Trophoblast cell (in vitro differentiated cells and primary cell): ENCODE measurements at regions not wholly inside any gene's neighbourhood (a gene's known extent, or its start where the extent isn't known, plus 50 kb on each side); places are given as distances from the start of the nearest gene placed in this dataset.

Experiments used
- DNase-seq, 2 donors: peaks; one replicate each; pipeline ENCODE4 v3.0.0-alpha.2; 2016
- H2AFZ ChIP-seq: 2 replicates; pipeline ENCODE4 v1.6.1; 2013; ENCODE audit warnings: low read length, moderate library complexity, mild to moderate bottlenecking; ENCODE audit not compliant: insufficient read depth, poor library complexity
- H2AK5ac ChIP-seq: 2 replicates; pipeline ENCODE4 v1.6.1; 2013; ENCODE audit warnings: mild to moderate bottlenecking, low read length
- H2BK120ac ChIP-seq: 2 replicates; pipeline ENCODE4 v1.6.1; 2013; ENCODE audit warnings: low read length, mild to moderate bottlenecking, moderate library complexity; ENCODE audit not compliant: insufficient read depth, poor library complexity
- H2BK12ac ChIP-seq: 2 replicates; pipeline ENCODE4 v1.6.1; 2013; ENCODE audit warnings: mild to moderate bottlenecking, low read length, moderate library complexity
- H2BK5ac ChIP-seq: 2 replicates; pipeline ENCODE4 v1.6.1; 2013; ENCODE audit warnings: low read length, low read depth, moderate library complexity, mild to moderate bottlenecking; ENCODE audit not compliant: poor library complexity
- H3K14ac ChIP-seq: 2 replicates; pipeline ENCODE4 v1.6.1; 2013; ENCODE audit warnings: mild to moderate bottlenecking, low read length
- H3K18ac ChIP-seq: 2 replicates; pipeline ENCODE4 v1.6.1; 2013; ENCODE audit warnings: mild to moderate bottlenecking, low read length
- H3K23ac ChIP-seq: 2 replicates; pipeline ENCODE4 v1.6.1; 2013; ENCODE audit warnings: low read length
- H3K27ac ChIP-seq: 2 replicates; pipeline ENCODE4 v1.5.1; 2013; ENCODE audit warnings: low read depth, mild to moderate bottlenecking, inconsistent platforms, low read length, moderate library complexity
- H3K27me3 ChIP-seq: 2 replicates; pipeline ENCODE4 v1.6.1; 2013; ENCODE audit warnings: inconsistent platforms, mild to moderate bottlenecking, low read length, moderate library complexity; ENCODE audit not compliant: insufficient read depth
- H3K36me3 ChIP-seq, 2 experiments: 1 replicate in 1 of 2; 2 replicates in 1 of 2; pipeline ENCODE4 v1.6.1; 2013; ENCODE audit warnings: low read length in 2 of 2, mild to moderate bottlenecking in 2 of 2, moderate library complexity in 1 of 2; ENCODE audit not compliant: insufficient read depth in 2 of 2, control insufficient read depth in 1 of 2
- H3K4ac ChIP-seq: 2 replicates; pipeline ENCODE4 v1.6.1; 2013; ENCODE audit warnings: low read depth, mild to moderate bottlenecking, low read length, moderate library complexity
- H3K4me1 ChIP-seq, 2 experiments: 1 replicate in 1 of 2; 2 replicates in 1 of 2; pipeline ENCODE4 v1.6.1; 2013; ENCODE audit warnings: low read length in 2 of 2, mild to moderate bottlenecking in 2 of 2, moderate library complexity in 1 of 2; ENCODE audit not compliant: insufficient read depth in 2 of 2, control insufficient read depth in 1 of 2
- H3K4me2 ChIP-seq: 2 replicates; pipeline ENCODE4 v1.6.1; 2013; ENCODE audit warnings: inconsistent platforms, mild to moderate bottlenecking, low read length, moderate library complexity
- H3K4me3 ChIP-seq: 2 replicates; pipeline ENCODE4 v1.5.1; 2013; ENCODE audit warnings: mild to moderate bottlenecking, low read depth, low read length, inconsistent platforms
- H3K79me1 ChIP-seq: one replicate; pipeline ENCODE4 v1.6.1; 2013; ENCODE audit warnings: low read length
- H3K79me2 ChIP-seq: 2 replicates; pipeline ENCODE4 v1.6.1; 2013; ENCODE audit warnings: low read length, mild to moderate bottlenecking; ENCODE audit not compliant: control insufficient read depth, insufficient read depth, poor library complexity
- H3K9ac ChIP-seq: 2 replicates; pipeline ENCODE4 v1.6.1; 2013; ENCODE audit warnings: mild to moderate bottlenecking, low read length
- H3K9me3 ChIP-seq: 2 replicates; pipeline ENCODE4 v1.6.1; 2013; ENCODE audit warnings: low read depth, mild to moderate bottlenecking, control low read depth, inconsistent platforms, low read length; ENCODE audit not compliant: insufficient read depth
- H4K12ac ChIP-seq: 2 replicates; pipeline ENCODE4 v1.6.1; 2013; ENCODE audit warnings: low read depth, mild to moderate bottlenecking, low read length, moderate library complexity
- H4K8ac ChIP-seq: 2 replicates; pipeline ENCODE4 v1.6.1; 2013; ENCODE audit warnings: low read depth, mild to moderate bottlenecking, low read length, moderate library complexity
- H4K91ac ChIP-seq: one replicate; pipeline ENCODE4 v1.6.1; 2013; ENCODE audit warnings: low read depth, mild to moderate bottlenecking, low read length, moderate library complexity
- WGBS: extraction: QIAGEN DNeasy Blood & Tissue Kit; methylation state at CpG from one replicate; pipeline ENCODE4 v1.1.7; 2013; ENCODE audit warnings: missing lambda C conversion rate; ENCODE audit not compliant: insufficient read length, insufficient coverage; ENCODE audit errors: extremely low coverage; 5-methylcytosine and 5-hydroxymethylcytosine counted together

DNA sequence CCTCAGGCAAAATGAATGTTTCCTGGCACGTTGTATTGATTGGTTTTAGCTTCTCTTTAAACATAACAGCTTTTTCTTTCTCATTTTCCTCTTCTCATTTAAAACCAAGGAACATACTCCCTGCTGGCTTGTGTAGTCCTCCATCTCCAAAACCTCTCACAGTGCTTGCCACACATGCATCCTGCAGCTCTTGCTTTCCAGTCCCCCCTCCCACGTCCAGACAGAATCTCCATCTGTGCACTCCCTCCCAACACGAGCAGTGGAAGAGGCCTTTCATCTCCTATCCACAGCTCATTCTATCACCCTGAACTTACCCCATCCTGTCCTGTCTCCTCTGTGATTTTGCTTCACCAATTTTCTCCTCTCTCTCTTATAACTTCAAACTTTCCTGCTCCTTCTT lies 99.6 kb upstream of the THSD7B start:
- H3K79me1 ChIP-seq: no peaks in the 10 kb centered on the region
- DNase-seq: no peak
- no CpG with 5 or more reads among the region's 3 CpGs for WGBS
- no peak overlapping the region for H3K4me2 ChIP-seq
- H2AFZ ChIP-seq: no peak overlapping the region
- H3K18ac ChIP-seq: no peak overlapping the region
- H3K36me3 ChIP-seq: no peaks in the 10 kb centered on the region
- H2BK5ac ChIP-seq: no peak overlapping the region
- no peak overlapping the region for H4K91ac ChIP-seq
- no peak overlapping the region for H3K27ac ChIP-seq
- no peak overlapping the region for H3K4me3 ChIP-seq
- peak overlapping the region; percentile 22 for H3K9ac ChIP-seq
- H3K14ac ChIP-seq: no peak overlapping the region
- H3K9me3 ChIP-seq: no peaks in the 10 kb centered on the region
- no peak overlapping the region for H2BK120ac ChIP-seq
- no peak overlapping the region for H4K8ac ChIP-seq
- no peak overlapping the region for H3K4ac ChIP-seq
- H3K79me2 ChIP-seq: no peaks in the 10 kb centered on the region
- no peak overlapping the region for H2AK5ac ChIP-seq
- H3K27me3 ChIP-seq: no peaks in the 10 kb centered on the region
- H3K4me1 ChIP-seq: no peaks in the 10 kb centered on the region
- H4K12ac ChIP-seq: no peak overlapping the region
- no peak overlapping the region for H2BK12ac ChIP-seq
- H3K23ac ChIP-seq: peak overlapping the region; percentile 100

DNA sequence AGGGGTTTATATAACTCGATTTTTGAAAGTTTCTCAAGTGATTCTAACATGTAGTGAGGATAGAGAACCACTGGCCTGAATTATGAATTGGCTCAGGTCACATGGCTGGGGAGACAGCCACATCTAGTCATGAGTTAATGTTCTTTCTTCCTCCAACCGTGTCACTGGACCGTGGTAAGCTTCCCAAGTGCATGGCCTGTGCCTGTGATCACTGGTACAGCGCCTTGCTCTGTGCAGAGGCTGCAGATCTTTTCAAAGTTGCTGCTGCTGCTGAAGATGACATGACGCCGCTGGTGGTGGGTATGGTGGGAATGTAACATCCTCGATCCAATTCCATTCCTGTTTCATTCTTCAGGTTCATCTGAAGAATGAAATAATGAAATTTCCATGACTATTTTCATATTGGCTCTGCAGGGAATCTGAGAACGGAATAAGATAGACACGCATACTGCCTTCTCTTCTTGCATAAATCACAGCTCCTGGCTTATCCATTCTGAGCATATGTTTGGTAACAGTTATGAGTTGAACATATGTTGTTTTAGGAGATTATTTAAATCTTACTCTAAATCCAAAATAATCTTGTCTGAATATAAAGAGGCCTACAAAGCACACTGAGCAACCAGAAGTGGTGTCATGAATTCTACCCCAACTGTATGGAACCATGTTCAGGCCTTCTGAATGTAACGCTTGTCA lies 100.5 kb upstream of the THSD7B start:
- H3K27me3 ChIP-seq: no peaks in the 10 kb centered on the region
- H2BK120ac ChIP-seq: no peak overlapping the region
- WGBS: no CpG with 5 or more reads among the region's 10 CpGs

DNA sequence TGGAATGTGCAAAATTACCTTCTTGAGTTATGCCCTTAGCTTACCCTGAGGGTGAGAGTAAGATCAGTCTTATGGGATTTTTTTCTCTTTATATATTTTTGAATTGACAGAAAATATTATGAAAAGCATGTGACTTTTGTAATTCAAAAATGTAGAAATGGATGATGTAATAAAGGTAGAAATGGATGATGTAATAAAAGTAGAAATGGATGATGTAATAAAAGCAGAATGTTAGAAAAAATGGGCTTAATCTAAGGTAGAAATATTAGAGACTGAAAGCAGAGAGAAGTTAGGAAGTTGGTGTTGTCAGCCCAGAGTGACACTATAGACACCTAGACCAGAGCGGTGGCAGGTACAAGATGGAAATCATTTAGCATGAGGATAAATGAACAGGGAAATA lies 107.1 kb upstream of the THSD7B start:
- Histone ChIP-seq H3K4ac (no peak overlapping the region), H3K27ac (no peak overlapping the region), H3K9ac (no peak overlapping the region), H3K18ac (no peak overlapping the region), H3K9me3 (no peaks in the 10 kb centered on the region), H3K4me3 (no peak overlapping the region), H2AK5ac (no peak overlapping the region), H3K23ac (no peak overlapping the region), H2BK12ac (no peak overlapping the region), H2BK120ac (no peak overlapping the region), H3K4me2 (no peak overlapping the region), H2AFZ (no peak overlapping the region), H2BK5ac (no peak overlapping the region), H3K36me3 (no peaks in the 10 kb centered on the region), H4K12ac (no peak overlapping the region), H4K8ac (no peak overlapping the region), H3K4me1 (no peaks in the 10 kb centered on the region), H4K91ac (no peak overlapping the region), H3K79me2 (no peaks in the 10 kb centered on the region), H3K79me1 (no peaks in the 10 kb centered on the region), H3K14ac (no peak overlapping the region), H3K27me3 (no peaks in the 10 kb centered on the region)
- no CpG with 5 or more reads among the region's 1 CpG for WGBS
- DNase-seq: no peak

More for the DNA sequence above, 100.5 kb upstream of the THSD7B start:
- H3K18ac ChIP-seq: no peak overlapping the region
- H2AK5ac ChIP-seq: no peak overlapping the region
- H2AFZ ChIP-seq: no peak overlapping the region
- no peak overlapping the region for H4K12ac ChIP-seq
- no peak overlapping the region for H3K4me2 ChIP-seq
- H3K27ac ChIP-seq: no peak overlapping the region
- H3K4me3 ChIP-seq: no peak overlapping the region
- no peak overlapping the region for H3K4ac ChIP-seq
- H3K79me2 ChIP-seq: no peaks in the 10 kb centered on the region
- H4K8ac ChIP-seq: no peak overlapping the region
- H2BK5ac ChIP-seq: no peak overlapping the region
- H3K14ac ChIP-seq: no peak overlapping the region
- no peak overlapping the region for H3K23ac ChIP-seq
- no peaks in the 10 kb centered on the region for H3K9me3 ChIP-seq
- no peak for DNase-seq
- H2BK12ac ChIP-seq: no peak overlapping the region
- no peak overlapping the region for H3K9ac ChIP-seq
- no peaks in the 10 kb centered on the region for H3K4me1 ChIP-seq
- H3K79me1 ChIP-seq: no peaks in the 10 kb centered on the region
- no peaks in the 10 kb centered on the region for H3K36me3 ChIP-seq
- H4K91ac ChIP-seq: no peak overlapping the region

DNA sequence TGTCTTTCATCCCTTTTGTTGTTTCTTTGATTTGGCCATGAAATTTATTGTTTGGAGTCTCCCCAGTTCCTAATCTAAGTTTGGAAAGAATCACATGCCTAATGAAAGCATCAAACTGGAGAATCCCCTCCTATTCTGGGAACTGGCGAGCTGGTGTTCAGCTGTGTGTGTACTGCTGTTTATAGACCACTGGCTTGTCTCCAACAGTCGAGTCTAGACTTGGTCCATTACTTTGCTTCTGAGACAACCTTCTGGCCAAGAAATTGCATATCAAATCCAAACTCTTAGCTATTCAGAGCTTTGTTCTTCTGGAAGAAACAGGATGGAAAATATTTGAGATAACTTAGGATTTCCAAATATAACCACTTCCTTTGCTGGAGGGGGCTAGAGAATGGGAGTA lies 111.5 kb upstream of the THSD7B start:
- no peak overlapping the region for H4K12ac ChIP-seq
- no peak overlapping the region for H4K8ac ChIP-seq
- no peak overlapping the region for H2AK5ac ChIP-seq
- no peak overlapping the region for H3K9ac ChIP-seq
- H3K4me2 ChIP-seq: no peak overlapping the region
- no peaks in the 10 kb centered on the region for H3K27me3 ChIP-seq
- no peak overlapping the region for H3K4me3 ChIP-seq
- H3K14ac ChIP-seq: no peak overlapping the region
- no peak overlapping the region for H2BK120ac ChIP-seq
- H3K4ac ChIP-seq: no peak overlapping the region
- H2BK5ac ChIP-seq: no peak overlapping the region
- H3K79me2 ChIP-seq: no peaks in the 10 kb centered on the region
- no peak overlapping the region for H4K91ac ChIP-seq
- H3K36me3 ChIP-seq: no peaks in the 10 kb centered on the region
- no peak overlapping the region for H2BK12ac ChIP-seq
- no CpG with 5 or more reads among the region's 2 CpGs for WGBS
- no peaks in the 10 kb centered on the region for H3K9me3 ChIP-seq
- no peaks in the 10 kb centered on the region for H3K79me1 ChIP-seq
- no peaks in the 10 kb centered on the region for H3K4me1 ChIP-seq
- no peak overlapping the region for H3K18ac ChIP-seq
- H3K27ac ChIP-seq: no peak overlapping the region
- no peak overlapping the region for H3K23ac ChIP-seq
- H2AFZ ChIP-seq: no peak overlapping the region
- DNase-seq: no peak
